ENCODE measurements at regions not wholly inside any gene's neighbourhood (a gene's known extent, or its start where the extent isn't known, plus 50 kb on each side); places are given as distances from the start of the nearest gene placed in this dataset.

- no peak overlapping the region for H3K27ac ChIP-seq
- no peaks in the 10 kb centered on the region for H3K27me3 ChIP-seq
- 92% methylated on average over 6 of the region's 6 CpGs for WGBS, 2 donors
- no peak for DNase-seq
- intact Hi-C loops (cut with DNase I) = no loop called here
- no peak for TF ChIP-seq POLR2A (IDR thresholded peaks at IDR 0.05)
- no peak for TF ChIP-seq CTCF (IDR thresholded peaks at IDR 0.05)
- peaks cover 12 to 29% of the 10 kb centered on the region in 2 donors for H3K36me3 ChIP-seq
- no peaks in the 10 kb centered on the region for H3K9me3 ChIP-seq
- no peak overlapping the region for H3K4me3 ChIP-seq (replicated peaks in 1 of 3)
- H3K4me1 ChIP-seq = peaks cover 24 to 55% of the 10 kb centered on the region in 2 donors
Measured at GRCh38 chr12:124425667-124426066, 130.8 kb downstream of the RFLNA start.

DNA sequence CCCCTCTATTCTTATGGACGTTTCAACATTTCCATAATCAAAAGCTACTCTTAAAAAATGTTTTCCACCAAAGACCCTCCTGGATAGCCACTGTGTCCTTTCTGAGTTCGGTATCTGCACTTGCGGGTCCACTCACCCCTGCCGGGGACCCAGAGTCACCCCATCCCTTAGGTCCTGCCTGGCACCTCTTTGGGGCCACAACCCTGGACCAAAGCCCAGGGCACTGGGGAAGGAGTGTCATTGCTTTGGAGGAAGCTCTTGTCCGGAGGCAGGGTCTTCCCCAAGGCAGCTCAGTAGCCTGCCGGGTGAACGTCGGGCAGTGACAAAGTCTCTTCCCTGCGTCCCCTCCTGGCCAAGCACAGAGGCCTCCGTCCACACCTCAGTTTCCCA is 129.6 kb downstream of the RFLNA start:
- 93 to 95% methylated on average over 10 of the region's 10 CpGs for WGBS, 2 donors
- H3K4me3 ChIP-seq (replicated peaks in 1 of 3) = no peak overlapping the region
- H3K27me3 ChIP-seq = no peaks in the 10 kb centered on the region
- H3K9me3 ChIP-seq = no peaks in the 10 kb centered on the region
- H3K36me3 ChIP-seq = peaks cover 4 to 23% of the 10 kb centered on the region in 2 donors
- no peak for DNase-seq
- peaks cover 24 to 55% of the 10 kb centered on the region in 2 donors for H3K4me1 ChIP-seq
- H3K27ac ChIP-seq = no peak overlapping the region
- intact Hi-C loops (cut with DNase I) = loop anchor here (5.0 kb wide), 1 partner anchor 93 kb away; no protein-coding TSS in a partner anchor
- TF ChIP-seq CTCF (IDR thresholded peaks at IDR 0.05) = no peak

DNA sequence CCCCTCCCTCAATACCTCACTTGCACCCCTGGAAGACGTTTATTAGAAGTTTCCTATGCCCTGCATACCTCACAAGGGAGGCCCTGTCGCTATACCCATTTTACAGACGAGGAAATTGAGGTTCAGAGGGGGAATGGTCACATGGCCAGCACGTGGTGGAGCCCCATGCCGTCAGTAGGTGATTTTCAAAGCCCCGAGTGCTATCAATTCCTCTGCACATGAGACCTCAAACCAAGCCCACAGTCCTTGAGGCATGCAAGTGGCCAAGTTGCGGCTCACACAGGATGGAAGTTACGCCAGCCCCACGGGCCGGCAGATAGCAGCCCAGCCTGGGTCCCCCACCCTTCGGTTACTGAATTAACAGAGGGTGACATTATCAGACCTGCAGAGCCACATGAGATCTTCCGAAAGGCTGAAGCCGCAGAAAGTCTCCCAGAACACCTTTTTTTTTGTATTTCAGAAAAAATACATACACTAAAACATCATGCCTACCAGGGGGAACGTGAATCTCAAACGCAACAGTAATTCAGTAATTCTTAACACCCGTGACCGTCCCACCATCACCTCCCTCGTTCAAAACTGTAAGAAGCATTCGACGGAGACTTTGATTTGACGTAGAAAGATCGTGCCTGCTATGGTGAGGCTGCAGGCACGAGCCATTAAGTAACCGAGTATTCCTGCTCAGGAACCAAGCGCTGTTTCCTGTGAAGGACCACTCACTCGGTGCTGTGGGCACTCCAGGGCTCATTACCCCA is 129.0 kb downstream of the RFLNA start:
- Histone ChIP-seq H3K4me3 (replicated peaks in 1 of 3) (no peak overlapping the region), H3K4me1 (peaks cover 24 to 53% of the 10 kb centered on the region in 2 donors), H3K9me3 (no peaks in the 10 kb centered on the region), H3K27ac (peak overlapping the region; percentile 81 to 94 (median 82)), H3K27me3 (no peaks in the 10 kb centered on the region), H3K36me3 (peaks cover 8 to 23% of the 10 kb centered on the region in 2 donors)
- 87 to 91% methylated on average over 25 to 26 of the region's 26 CpGs for WGBS, 2 donors
- intact Hi-C loops (cut with DNase I) = loop anchor here (5.0 kb wide), 1 partner anchor 93 kb away; no protein-coding TSS in a partner anchor
- TF ChIP-seq POLR2A (IDR thresholded peaks at IDR 0.05) = no peak
- TF ChIP-seq CTCF (IDR thresholded peaks at IDR 0.05) = no peak
- no peak for DNase-seq

GRCh38 chr12:124422570-124423523 is 128.0 kb downstream of the RFLNA start:
- Histone ChIP-seq H3K9me3 (no peaks in the 10 kb centered on the region), H3K36me3 (peaks cover 8 to 24% of the 10 kb centered on the region in 2 donors), H3K4me1 (peaks cover 21 to 42% of the 10 kb centered on the region in 2 donors), H3K4me3 (replicated peaks in 1 of 3) (peak overlapping the region in 1 of 3 donors; percentile 8), H3K27ac (peak overlapping the region; percentile 81 to 94 (median 82)), H3K27me3 (no peaks in the 10 kb centered on the region)
- intact Hi-C loops (cut with DNase I) = loop anchor here (5.0 kb wide), 1 partner anchor 94 kb away; no protein-coding TSS in a partner anchor
- 5 to 16% methylated on average over 28 to 35 of the region's 37 CpGs for WGBS, 2 donors
- TF ChIP-seq POLR2A (IDR thresholded peaks at IDR 0.05) = no peak
- TF ChIP-seq CTCF (IDR thresholded peaks at IDR 0.05) = peak in 1 of 6 experiments; percentile 21
- peak; percentile 93 to 96 for DNase-seq

Measured in thyroid gland (tissue), 4 donors.